Endothelial cell of umbilical vein (primary cell): ENCODE measurements at regions not wholly inside any gene's neighbourhood (a gene's known extent, or its start where the extent isn't known, plus 50 kb on each side); places are given as distances from the start of the nearest gene placed in this dataset.

Experiments used
- BruUV-seq: library from RNA; stranded (reverse); fragments of 400-500 nt; replicated peaks from 2 replicates; lab custom pipeline; 2021; lab: Mats Ljungman, UMichigan
- CTCF ChIA-PET: fragments of 300-600, 350-600 bp; sonication (Branson Sonifier 250); formaldehyde crosslinking; loops from one replicate; lab custom pipeline; 2021; ENCODE audit warnings: antibody characterized with exemption, inconsistent platforms; lab: Charles Lee
- POLR2A ChIA-PET: fragments of 300-600, 350-600 bp; sonication (Branson Sonifier 250); formaldehyde crosslinking; loops from one replicate; lab custom pipeline; 2021; ENCODE audit warnings: antibody characterized with exemption, inconsistent platforms; lab: Charles Lee
- DNase-seq: peaks from one replicate; pipeline ENCODE4 v3.0.0-alpha.2; 2011; ENCODE audit warnings: low read depth, low spot score
- FAIRE-seq: peaks from 2 replicates; lab custom pipeline; 2011; peaks lifted over from hg19 to GRCh38; lab: Jason Lieb, UNC
- H2AFZ ChIP-seq: 2 replicates; pipeline ENCODE4 v1.6.0; 2012; ENCODE audit warnings: low read depth, low read length, control low read depth, inconsistent platforms
- H3K27ac ChIP-seq: 2 replicates; pipeline ENCODE4 v1.5.1; 2011; ENCODE audit warnings: low read depth, mild to moderate bottlenecking, control low read depth, low read length, moderate library complexity; ENCODE audit not compliant: insufficient read depth
- H3K27me3 ChIP-seq, 2 experiments: 2 replicates each; pipeline versions ENCODE4 v1.6.0 to v1.6.1; 2011; ENCODE audit warnings: low read length in 2 of 2, mixed read lengths in 1 of 2; ENCODE audit not compliant: control insufficient read depth in 2 of 2, insufficient read depth in 2 of 2
- H3K36me3 ChIP-seq, 2 experiments: 2 replicates in 1 of 2; 3 replicates in 1 of 2; pipeline ENCODE4 v1.5.1; 2011; ENCODE audit warnings: low read length in 2 of 2, mild to moderate bottlenecking in 1 of 2, moderate library complexity in 1 of 2; ENCODE audit not compliant: control insufficient read depth in 2 of 2, insufficient read depth in 2 of 2; ENCODE audit errors: extremely low read depth in 1 of 2
- H3K4me1 ChIP-seq: 3 replicates; pipeline ENCODE4 v1.5.1; 2011; ENCODE audit warnings: mild to moderate bottlenecking, low read length; ENCODE audit not compliant: control insufficient read depth, insufficient read depth; ENCODE audit errors: extremely low read depth
- H3K4me2 ChIP-seq: 2 replicates; pipeline ENCODE4 v1.6.1; 2011; ENCODE audit warnings: low read length, control low read depth, mixed read lengths; ENCODE audit not compliant: insufficient read depth
- H3K4me3 ChIP-seq, 3 experiments: fragments of 200-600 bp in 1 of 3; sonication (generic), shearing (Covaris generic) in 1 of 3; replicated peaks in 1 of 3; 2 replicates each; pipeline ENCODE4 v1.5.1; 2011 to 2016; ENCODE audit warnings: control low read depth in 3 of 3, low read length in 3 of 3, mild to moderate bottlenecking in 2 of 3, inconsistent platforms in 1 of 3, low read depth in 1 of 3, moderate library complexity in 1 of 3; ENCODE audit not compliant: insufficient read depth in 1 of 3
- H3K79me2 ChIP-seq: 2 replicates; pipeline ENCODE4 v1.6.0; 2012; ENCODE audit warnings: low read length, inconsistent platforms; ENCODE audit not compliant: control insufficient read depth, insufficient read depth
- H3K9ac ChIP-seq: replicated peaks from 2 replicates; pipeline ENCODE3; 2011; ENCODE audit warnings: low read length, control low read depth; ENCODE audit not compliant: insufficient read depth; ENCODE audit errors: extremely low read depth
- H3K9me1 ChIP-seq: replicated peaks from 3 replicates; pipeline ENCODE4 v1.6.0; 2011; ENCODE audit warnings: mild to moderate bottlenecking, low read length; ENCODE audit not compliant: control insufficient read depth, insufficient read depth; ENCODE audit errors: extremely low read depth
- H3K9me3 ChIP-seq: replicated peaks from 2 replicates; pipeline ENCODE4 v1.5.1; 2012; ENCODE audit warnings: low read length, inconsistent platforms; ENCODE audit not compliant: control insufficient read depth, insufficient read depth
- H4K20me1 ChIP-seq: replicated peaks from 2 replicates; pipeline ENCODE3; 2011; ENCODE audit warnings: mild to moderate bottlenecking, low read length; ENCODE audit not compliant: control insufficient read depth, insufficient read depth; ENCODE audit errors: extremely low read depth
- EZH2 ChIP-seq: IDR thresholded peaks from 2 replicates; pipeline ENCODE4 v1.6.1; 2012; ENCODE audit warnings: borderline replicate concordance, low read depth, mild to moderate bottlenecking, moderate library complexity, low read length, inconsistent platforms; ENCODE audit not compliant: severe bottlenecking
- FOS ChIP-seq: IDR thresholded peaks from 2 replicates; pipeline ENCODE4 v1.6.1; 2011; ENCODE audit warnings: mild to moderate bottlenecking, low read length, moderate library complexity, borderline replicate concordance; ENCODE audit not compliant: insufficient read depth
- GATA2 ChIP-seq: IDR thresholded peaks from 2 replicates; pipeline ENCODE4 v1.7.0; 2011; ENCODE audit warnings: low read depth, mild to moderate bottlenecking, moderate library complexity, mixed read lengths, low read length; ENCODE audit not compliant: insufficient read length, insufficient read depth
- JUN ChIP-seq: IDR thresholded peaks from 2 replicates; pipeline ENCODE4 v1.6.1; 2011; ENCODE audit warnings: borderline replicate concordance, low read depth; ENCODE audit not compliant: insufficient read length, insufficient read depth
- MYC ChIP-seq: IDR thresholded peaks from one replicate; pipeline ENCODE4 v1.6.1; 2011; ENCODE audit warnings: mild to moderate bottlenecking, low read depth, low read length
- POLR2A ChIP-seq: IDR thresholded peaks from 2 replicates; pipeline ENCODE4 v1.6.1; 2012; ENCODE audit warnings: low read depth, mild to moderate bottlenecking, control low read depth, low read length
- POLR2AphosphoS5 ChIP-seq: IDR thresholded peaks from 2 replicates; pipeline ENCODE4 v1.6.1; 2012; ENCODE audit warnings: low read depth, mild to moderate bottlenecking, control low read depth, low read length, moderate library complexity; ENCODE audit not compliant: insufficient read depth
- dilution Hi-C: fragments of 300-500 bp; cut with MboI; formaldehyde crosslinking; loops from one replicate; pipeline ENCODE4 v1.15.0; 2019; ENCODE audit warnings: low sequenced_read_pairs; ENCODE audit not compliant: extremely low pct_ligation_motif_present
- intact Hi-C: fragments of 100-400 bp; cut with micrococcal nuclease; formaldehyde crosslinking; loops from one replicate; pipeline ENCODE4 v1.10.0; 2022
- TF ChIP-seq, protein P1 (sequence below), 2 donors: IDR thresholded peaks; 1 replicate in 1 of 2; 2 replicates in 1 of 2; pipeline ENCODE4 v1.5.1; 2011; ENCODE audit warnings: low read length in 2 of 2, mild to moderate bottlenecking in 2 of 2, moderate library complexity in 2 of 2, control low read depth in 1 of 2, inconsistent platforms in 1 of 2, low read depth in 1 of 2; ENCODE audit not compliant: insufficient read depth in 1 of 2; ENCODE audit errors: extremely low read depth in 1 of 2
- TF ChIP-seq, protein P2 (sequence below): IDR thresholded peaks from 2 replicates; pipeline ENCODE4 v1.6.1; 2011; ENCODE audit not compliant: insufficient read depth, insufficient read length

DNA sequence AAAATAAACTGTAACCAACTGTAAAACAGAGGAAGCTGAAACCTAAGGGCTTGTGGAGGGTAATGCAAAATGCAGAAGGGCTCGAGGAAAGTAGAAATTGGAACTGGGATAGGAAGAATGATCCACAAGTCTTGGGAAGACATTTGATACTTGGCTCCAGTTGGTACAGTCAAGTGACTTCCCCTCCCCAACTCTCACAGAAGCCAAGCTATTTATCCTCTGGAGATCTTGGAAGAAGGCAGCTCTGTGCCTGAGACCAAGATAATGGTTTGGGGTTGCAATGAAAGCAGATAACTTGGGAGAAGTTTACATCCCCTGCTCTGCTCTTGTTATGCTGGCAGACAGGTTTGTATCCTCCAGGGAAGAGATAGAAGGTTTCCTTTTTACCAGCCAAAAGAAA is 198.9 kb upstream of the ZC3H12C start:
- H3K4me2 ChIP-seq = no peak overlapping the region
- no peak overlapping the region for H2AFZ ChIP-seq
- dilution Hi-C loops (no loop called here), intact Hi-C loops (no loop called here)
- H3K4me3 ChIP-seq = no peak overlapping the region
- no TSS peak for BruUV-seq
- no peaks in the 10 kb centered on the region for H3K79me2 ChIP-seq
- FAIRE-seq = no peak
- peaks cover 6 to 7% of the 10 kb centered on the region in 2 experiments for H3K27me3 ChIP-seq
- TF ChIP-seq POLR2A (no peak), JUN (no peak), FOS (no peak), MYC (no peak), EZH2 (no peak), GATA2 (no peak), POLR2AphosphoS5 (no peak)
- TF ChIP-seq, protein P1, sequence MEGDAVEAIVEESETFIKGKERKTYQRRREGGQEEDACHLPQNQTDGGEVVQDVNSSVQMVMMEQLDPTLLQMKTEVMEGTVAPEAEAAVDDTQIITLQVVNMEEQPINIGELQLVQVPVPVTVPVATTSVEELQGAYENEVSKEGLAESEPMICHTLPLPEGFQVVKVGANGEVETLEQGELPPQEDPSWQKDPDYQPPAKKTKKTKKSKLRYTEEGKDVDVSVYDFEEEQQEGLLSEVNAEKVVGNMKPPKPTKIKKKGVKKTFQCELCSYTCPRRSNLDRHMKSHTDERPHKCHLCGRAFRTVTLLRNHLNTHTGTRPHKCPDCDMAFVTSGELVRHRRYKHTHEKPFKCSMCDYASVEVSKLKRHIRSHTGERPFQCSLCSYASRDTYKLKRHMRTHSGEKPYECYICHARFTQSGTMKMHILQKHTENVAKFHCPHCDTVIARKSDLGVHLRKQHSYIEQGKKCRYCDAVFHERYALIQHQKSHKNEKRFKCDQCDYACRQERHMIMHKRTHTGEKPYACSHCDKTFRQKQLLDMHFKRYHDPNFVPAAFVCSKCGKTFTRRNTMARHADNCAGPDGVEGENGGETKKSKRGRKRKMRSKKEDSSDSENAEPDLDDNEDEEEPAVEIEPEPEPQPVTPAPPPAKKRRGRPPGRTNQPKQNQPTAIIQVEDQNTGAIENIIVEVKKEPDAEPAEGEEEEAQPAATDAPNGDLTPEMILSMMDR (IDR thresholded peaks at IDR 0.05; ENCODE audit: extremely low read depth in 1 of 2, insufficient read depth in 1 of 2, low read depth in 1 of 2, low read length in 2 of 2) = no peak
- TF ChIP-seq, protein P2, sequence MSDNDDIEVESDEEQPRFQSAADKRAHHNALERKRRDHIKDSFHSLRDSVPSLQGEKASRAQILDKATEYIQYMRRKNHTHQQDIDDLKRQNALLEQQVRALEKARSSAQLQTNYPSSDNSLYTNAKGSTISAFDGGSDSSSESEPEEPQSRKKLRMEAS = no peak
- H3K4me1 ChIP-seq = no peaks in the 10 kb centered on the region
- ChIA-PET POLR2A (no interaction called here), CTCF (interaction anchor here (0.6 to 1.4 kb wide), 5 partner anchors 10 to 46 kb away, joined by 3 to 10 read pairs (median 5); no protein-coding TSS in a partner anchor)
- no peak overlapping the region for H3K27ac ChIP-seq
- no peaks in the 10 kb centered on the region for H3K9me3 ChIP-seq
- H3K9ac ChIP-seq = no peak overlapping the region
- H3K9me1 ChIP-seq = no peaks in the 10 kb centered on the region
- no peaks in the 10 kb centered on the region for H4K20me1 ChIP-seq
- no peaks in the 10 kb centered on the region for H3K36me3 ChIP-seq
- no peak for DNase-seq
